HG03103 (cell line): ENCODE measurements at regions not wholly inside any gene's neighbourhood (a gene's known extent, or its start where the extent isn't known, plus 50 kb on each side); places are given as distances from the start of the nearest gene placed in this dataset.

ENCODE experiments used
- ATAC-seq: cut with Tn5 transposase; IDR thresholded peaks from one replicate; pipeline ENCODE4 v1.9.1; 2021; ENCODE audit warnings: low read depth; ENCODE audit not compliant: unreplicated experiment

GRCh38 chr3:18837137-18837755, 311.1 kb upstream of the KCNH8 start:
- ATAC-seq = no peak

GRCh38 chr3:18835021-18835420, 313.3 kb upstream of the KCNH8 start:
- no peak for ATAC-seq

GRCh38 chr3:18830087-18830486, 318.2 kb upstream of the KCNH8 start:
- no peak for ATAC-seq

- no peak for ATAC-seq
Observed at GRCh38 chr3:18828637-18829036, 319.7 kb upstream of the KCNH8 start.

- ATAC-seq = no peak
Observed at GRCh38 chr3:18827664-18828063, 320.6 kb upstream of the KCNH8 start.

- ATAC-seq = no peak
Observed at GRCh38 chr3:18825665-18826064, 322.6 kb upstream of the KCNH8 start.

- ATAC-seq = no peak
Observed at GRCh38 chr3:18813300-18813699, 335.0 kb upstream of the KCNH8 start.

- ATAC-seq = no peak
Observed at GRCh38 chr3:18812316-18812715, 336.0 kb upstream of the KCNH8 start.

GRCh38 chr3:18810306-18810661, 338.0 kb upstream of the KCNH8 start:
- no peak for ATAC-seq

GRCh38 chr3:18809640-18810305, 338.5 kb upstream of the KCNH8 start:
- ATAC-seq = no peak

- ATAC-seq = no peak
Observed at GRCh38 chr3:18808429-18808828, 339.9 kb upstream of the KCNH8 start.

GRCh38 chr3:18807593-18807992, 340.7 kb upstream of the KCNH8 start:
- ATAC-seq = no peak

GRCh38 chr3:18806633-18807032, 341.7 kb upstream of the KCNH8 start:
- no peak for ATAC-seq

- no peak for ATAC-seq
Observed at GRCh38 chr3:18797378-18797777, 350.9 kb upstream of the KCNH8 start.

- no peak for ATAC-seq
Observed at GRCh38 chr3:18795078-18795477, 353.2 kb upstream of the KCNH8 start.

GRCh38 chr3:18791752-18792151, 356.6 kb upstream of the KCNH8 start:
- ATAC-seq = no peak

- ATAC-seq = no peak
Observed at GRCh38 chr3:18791182-18791581, 357.1 kb upstream of the KCNH8 start.

- no peak for ATAC-seq
Observed at GRCh38 chr3:18790384-18790783, 357.9 kb upstream of the KCNH8 start.

- no peak for ATAC-seq
Observed at GRCh38 chr3:18789734-18790133, 358.6 kb upstream of the KCNH8 start.

GRCh38 chr3:18787441-18787840, 360.9 kb upstream of the KCNH8 start:
- ATAC-seq = no peak

- no peak for ATAC-seq
Observed at GRCh38 chr3:18786650-18787323, 361.5 kb upstream of the KCNH8 start.

- ATAC-seq = no peak
Observed at GRCh38 chr3:18782191-18782590, 357.1 kb upstream of the SATB1 start.
